OCI-LY7 (cell line): ENCODE measurements at regions not wholly inside any gene's neighbourhood (a gene's known extent, or its start where the extent isn't known, plus 50 kb on each side); places are given as distances from the start of the nearest gene placed in this dataset.

Experiments used
- CTCF ChIP-seq: fragments of 200-600 bp; sonication (generic); conservative IDR thresholded peaks from 2 replicates; pipeline ENCODE4 v1.5.1; 2014; ENCODE audit warnings: mild to moderate bottlenecking, antibody characterized with exemption, low read length, moderate library complexity, mixed read lengths
- EZH2phosphoT487 ChIP-seq: fragments of 200-600 bp; sonication (generic); IDR thresholded peaks from 2 replicates; pipeline ENCODE4 v1.6.1; 2018; ENCODE audit warnings: low read depth, borderline replicate concordance, mild to moderate bottlenecking, mixed run types, antibody characterized with exemption, low read length, moderate library complexity, mixed read lengths

GRCh38 chr3:38890426-38890825 is 74.4 kb upstream of the SCN10A start:
- TF ChIP-seq CTCF (no peak), EZH2phosphoT487 (no peak)
